HG02571 (cell line): ENCODE measurements at regions not wholly inside any gene's neighbourhood (a gene's known extent, or its start where the extent isn't known, plus 50 kb on each side); places are given as distances from the start of the nearest gene placed in this dataset.
A peak's percentile ranks its signal among the peaks of the same experiment; 100 is the strongest.
"Not testable (repeated sequence)": the region's sequence is repeated elsewhere in the genome, so short reads cannot be mapped to it uniquely, and the experiment has no call there.

Experiments
- ATAC-seq: cut with Tn5 transposase; IDR thresholded peaks from one replicate; pipeline ENCODE4 v1.9.1; 2021; ENCODE audit warnings: mild to moderate bottlenecking, moderate library complexity; ENCODE audit not compliant: unreplicated experiment

DNA sequence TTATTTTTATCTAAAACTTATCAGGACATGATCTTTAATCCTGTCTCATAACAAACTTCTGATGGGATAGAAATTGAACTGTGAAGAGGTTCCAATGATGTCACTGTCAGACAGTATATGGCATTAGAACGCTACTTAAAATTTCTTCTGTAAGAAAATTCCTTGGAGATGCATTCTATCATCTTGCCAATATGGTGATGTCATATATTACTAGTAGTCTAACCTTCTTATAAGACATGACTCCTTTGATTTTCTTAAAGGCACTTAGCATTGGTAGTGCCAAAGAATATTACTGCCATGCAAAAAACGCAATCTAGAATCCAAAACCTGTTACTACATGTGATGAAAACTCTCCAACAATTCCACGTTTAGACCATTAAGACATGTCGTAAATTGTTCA lies 131.1 kb downstream of the SLC25A46 start:
- ATAC-seq, result no peak

GRCh38 chr5:110872200-110872599 lies 133.4 kb downstream of the SLC25A46 start:
- no peak for ATAC-seq

DNA sequence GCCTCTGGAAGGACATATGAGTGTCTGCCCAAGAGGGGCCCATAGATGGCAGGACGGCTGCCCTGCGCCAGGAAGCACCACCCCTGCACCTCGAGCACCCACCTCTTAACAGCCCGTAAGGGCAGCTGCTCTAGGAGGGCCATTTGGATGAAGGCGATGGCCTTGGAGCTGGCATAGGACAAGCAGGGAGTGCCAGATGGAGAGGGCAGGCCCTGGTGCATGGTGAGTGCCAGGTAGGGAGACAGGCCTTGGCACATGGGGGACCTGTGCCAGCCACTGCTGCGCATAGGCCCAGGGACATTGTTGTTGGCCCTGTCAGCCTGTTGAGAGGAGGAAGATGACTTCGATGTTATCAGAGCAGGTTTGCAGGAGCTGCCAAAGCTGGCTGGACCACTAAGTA lies 134.2 kb downstream of the SLC25A46 start:
- no peak for ATAC-seq

DNA sequence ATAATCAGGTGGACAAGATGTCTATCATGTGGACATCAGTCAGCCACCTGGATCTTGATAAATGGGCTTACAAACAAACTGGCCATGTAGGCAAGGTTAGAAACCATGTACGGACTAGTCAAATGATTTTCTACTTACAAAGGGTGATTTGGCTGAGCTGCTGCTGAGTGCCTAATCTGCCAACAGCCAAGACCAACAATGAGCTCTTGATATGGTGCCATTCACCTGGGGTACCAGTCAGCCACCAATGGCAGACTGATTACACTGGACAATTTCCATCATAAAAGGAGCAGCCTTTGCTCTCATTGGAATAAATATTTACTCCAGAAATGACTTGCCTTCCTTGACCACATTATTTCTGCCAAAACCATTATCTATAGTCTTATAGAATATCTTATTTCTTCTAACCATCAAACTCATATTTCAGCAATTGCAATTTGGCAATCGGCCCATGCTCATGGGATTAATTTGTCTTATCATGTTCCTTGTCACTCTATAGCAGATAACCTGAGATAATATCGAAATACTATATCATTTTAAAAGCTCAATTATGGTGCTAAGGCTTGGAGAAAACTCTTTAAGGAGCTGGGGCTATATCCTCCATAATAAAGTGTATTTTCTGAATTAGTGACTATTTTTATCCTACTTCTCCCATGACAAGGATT lies 135.1 kb downstream of the SLC25A46 start:
- ATAC-seq, result no peak

- not testable (repeated sequence) for ATAC-seq
These were observed 136.3 kb downstream of the SLC25A46 start for GRCh38 chr5:110875115-110875514.

GRCh38 chr5:110878115-110878514 lies 139.3 kb downstream of the SLC25A46 start:
- no peak for ATAC-seq

DNA sequence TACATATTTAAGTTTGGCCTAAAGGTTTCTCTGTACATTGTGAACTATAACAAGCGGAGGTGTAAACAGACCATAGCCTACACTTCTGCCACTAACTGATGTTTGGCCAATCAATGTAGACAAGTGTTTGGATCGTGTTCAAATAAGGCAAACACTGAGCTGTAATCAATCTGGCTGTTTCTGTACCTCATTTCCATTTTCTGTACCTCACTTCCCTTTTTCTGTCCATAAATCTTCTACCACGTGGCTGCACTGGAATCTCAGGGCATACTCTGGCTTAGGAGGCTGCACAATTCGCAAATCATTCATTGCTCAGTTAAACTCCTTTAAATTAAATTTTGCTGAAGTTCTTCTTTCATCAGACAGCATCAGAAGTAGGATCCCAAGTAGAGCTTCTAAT lies 140.9 kb downstream of the SLC25A46 start:
- no peak for ATAC-seq

GRCh38 chr5:110880413-110880812 lies 141.6 kb downstream of the SLC25A46 start:
- no peak for ATAC-seq

GRCh38 chr5:110884005-110884404 lies 145.2 kb downstream of the SLC25A46 start:
- ATAC-seq, result no peak

- ATAC-seq, result not testable (repeated sequence)
These were observed 148.4 kb downstream of the SLC25A46 start for GRCh38 chr5:110887170-110887569.

GRCh38 chr5:110893854-110894483 lies 155.2 kb downstream of the SLC25A46 start:
- ATAC-seq, result not testable (repeated sequence)

GRCh38 chr5:110894805-110895204 lies 156.0 kb downstream of the SLC25A46 start:
- no peak for ATAC-seq

DNA sequence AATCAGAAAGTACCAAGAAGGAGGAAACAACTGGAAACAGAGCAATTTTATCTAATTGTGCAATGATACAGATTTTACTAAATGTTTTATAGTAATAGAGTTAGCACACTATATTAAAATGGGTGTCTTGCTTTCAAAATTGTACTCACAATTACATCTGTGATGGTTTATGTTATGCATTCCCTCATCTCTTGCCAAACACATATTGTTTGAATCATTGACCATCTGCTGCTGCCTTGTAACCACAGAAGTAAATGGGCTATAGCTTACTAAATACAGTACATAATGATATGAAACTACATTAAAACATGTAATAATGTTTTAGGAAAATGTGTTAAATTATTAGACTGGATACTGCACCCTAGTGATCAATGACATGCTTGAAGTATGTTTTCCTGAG lies 158.1 kb downstream of the SLC25A46 start:
- no peak for ATAC-seq

DNA sequence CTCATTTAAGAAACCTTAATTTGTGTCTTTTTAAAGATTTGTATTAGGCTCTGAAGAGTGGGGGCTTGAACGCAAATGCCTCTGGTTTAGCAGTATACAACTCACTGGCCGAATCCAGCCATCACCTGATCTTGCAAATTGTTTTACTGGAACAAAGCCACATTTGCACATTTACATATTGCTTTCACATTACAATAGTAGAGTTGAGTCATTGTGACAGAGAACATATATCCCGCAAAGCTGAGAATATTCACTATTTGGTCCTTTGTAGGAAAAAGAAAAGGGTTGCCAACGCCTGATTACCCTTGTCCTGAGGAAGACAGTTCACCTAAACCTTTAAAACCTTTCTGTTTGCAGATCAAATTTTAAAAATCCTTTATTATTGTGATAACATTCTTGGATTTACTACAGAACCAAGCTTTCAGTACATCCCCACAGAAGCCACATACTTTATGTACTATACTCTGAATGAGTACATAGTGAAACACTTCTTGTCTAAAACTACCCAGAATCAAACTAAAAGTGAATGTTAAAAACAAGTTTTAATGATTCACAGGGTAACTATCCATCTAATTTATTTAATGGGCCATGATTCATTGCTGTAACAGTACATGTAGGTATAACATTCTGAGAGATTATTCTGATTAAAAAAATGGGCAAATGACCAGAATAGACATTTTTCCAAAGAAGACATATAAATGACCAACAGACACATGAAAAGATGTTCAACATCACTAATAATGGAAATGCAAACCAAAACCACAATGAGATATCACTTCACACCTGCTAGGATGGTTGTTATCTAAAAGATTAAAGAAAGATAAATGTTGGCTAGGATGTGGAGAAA lies 161.0 kb downstream of the SLC25A46 start:
- peak; percentile 85 for ATAC-seq

DNA sequence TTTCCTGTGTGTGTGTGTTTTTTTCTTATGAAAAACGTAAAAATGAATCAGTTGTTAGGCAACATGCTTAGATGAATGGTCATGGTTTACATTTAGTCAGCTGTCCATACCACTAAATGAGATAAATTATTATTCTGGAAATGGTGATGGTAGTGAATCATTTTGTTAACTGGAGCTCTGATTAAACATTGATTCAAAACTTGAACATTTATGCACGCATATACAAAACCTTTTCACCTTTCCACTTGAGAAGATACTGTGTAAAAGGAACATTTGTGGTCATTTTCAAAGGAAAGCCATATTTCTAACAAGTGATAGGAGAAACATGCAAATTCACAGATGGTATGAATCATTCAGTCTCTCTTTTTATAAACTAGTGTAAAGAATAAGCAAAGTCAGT lies 162.0 kb downstream of the SLC25A46 start:
- ATAC-seq, result no peak

DNA sequence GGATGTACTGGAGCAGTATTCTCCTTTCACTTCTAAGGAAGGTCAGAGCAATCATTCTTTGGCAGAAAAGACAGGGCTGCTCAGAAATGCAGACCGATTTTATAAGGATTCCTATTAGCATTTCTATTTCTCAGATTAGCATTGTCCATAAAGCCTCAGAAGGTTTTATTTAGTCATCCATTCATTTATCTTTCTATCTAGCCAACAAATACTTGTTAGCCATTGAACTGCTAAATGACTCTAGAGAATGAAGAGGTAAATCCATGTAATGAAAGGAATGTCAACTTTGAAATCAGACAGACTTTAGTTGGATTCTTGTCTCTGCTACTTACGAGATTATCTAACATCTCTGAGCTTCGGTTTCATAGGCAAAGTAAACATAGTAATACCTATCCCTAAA lies 165.2 kb downstream of the SLC25A46 start:
- no peak for ATAC-seq

- no peak for ATAC-seq
These were observed 162.7 kb upstream of the TSLP start for GRCh38 chr5:110908848-110909247.

DNA sequence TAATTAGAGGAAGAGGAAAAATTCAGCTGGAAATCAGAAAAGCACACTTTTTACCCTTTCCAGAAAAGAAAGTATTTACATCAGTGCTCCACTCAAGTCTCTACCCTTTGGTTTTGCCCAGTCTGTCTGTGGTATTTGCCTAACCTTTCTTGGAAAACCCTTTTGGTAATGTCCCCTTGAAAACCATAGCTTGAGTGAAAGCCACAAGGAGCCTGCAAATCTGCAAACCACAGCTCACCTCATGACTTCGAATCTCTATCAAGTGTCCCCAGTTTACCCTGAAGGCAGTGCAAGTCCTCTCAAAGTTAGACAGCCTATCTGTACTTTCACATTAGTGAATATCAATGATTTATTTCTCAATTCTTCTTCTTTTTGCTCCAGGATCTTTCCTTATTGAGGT lies 162.1 kb upstream of the TSLP start:
- no peak for ATAC-seq

GRCh38 chr5:110909950-110910349 lies 161.6 kb upstream of the TSLP start:
- no peak for ATAC-seq

DNA sequence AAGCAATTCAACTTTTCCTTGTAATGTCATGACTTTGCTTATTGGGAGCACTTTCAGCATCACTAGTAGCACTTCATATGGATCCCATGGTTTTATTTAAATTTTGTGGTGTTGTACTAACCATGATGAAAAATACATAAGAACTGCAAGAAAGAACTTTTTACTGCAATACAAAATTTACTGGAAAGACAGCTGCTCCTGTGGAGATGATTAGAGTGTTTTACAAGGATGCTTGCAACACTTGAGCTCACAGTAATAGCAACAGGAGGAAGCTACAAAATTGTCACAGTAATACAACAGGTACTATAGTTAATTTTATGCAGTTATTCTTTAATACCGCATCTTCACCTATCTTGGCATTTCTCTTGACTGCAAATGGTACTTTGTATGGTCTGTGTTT lies 158.3 kb upstream of the TSLP start:
- ATAC-seq, result no peak

DNA sequence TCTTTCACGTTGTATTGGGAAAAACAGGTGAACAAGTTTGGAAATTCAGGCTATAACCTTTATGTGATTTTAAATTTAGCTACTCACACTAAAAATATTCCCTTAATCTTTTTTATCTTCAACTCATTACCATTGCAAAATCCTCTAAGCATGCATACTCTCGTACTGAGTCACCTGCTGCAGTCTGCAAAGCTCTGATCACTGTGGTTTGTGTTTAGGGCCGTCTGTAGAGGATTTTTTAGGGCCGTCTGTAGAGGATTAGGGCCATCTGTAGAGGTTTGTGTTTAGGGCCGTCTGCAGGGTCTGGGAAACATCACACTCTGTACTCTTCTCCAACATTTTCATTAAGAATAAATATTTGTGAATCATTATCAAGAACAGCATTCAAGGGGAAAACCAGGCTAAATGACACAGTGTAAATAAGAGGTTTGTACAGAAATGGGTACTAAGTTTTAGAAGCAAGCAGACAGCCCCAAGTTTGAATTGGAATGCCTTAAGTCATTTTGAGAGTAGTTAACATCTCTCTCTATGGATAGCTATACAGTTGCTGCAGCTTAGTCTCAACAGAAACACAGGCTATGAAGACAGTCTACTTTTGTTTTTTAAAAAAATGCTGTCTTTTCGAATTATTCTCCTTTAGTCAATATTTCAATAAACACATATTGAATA lies 155.0 kb upstream of the TSLP start:
- ATAC-seq, result no peak
